ENCODE measurements at regions not wholly inside any gene's neighbourhood (a gene's known extent, or its start where the extent isn't known, plus 50 kb on each side); places are given as distances from the start of the nearest gene placed in this dataset.

DNA sequence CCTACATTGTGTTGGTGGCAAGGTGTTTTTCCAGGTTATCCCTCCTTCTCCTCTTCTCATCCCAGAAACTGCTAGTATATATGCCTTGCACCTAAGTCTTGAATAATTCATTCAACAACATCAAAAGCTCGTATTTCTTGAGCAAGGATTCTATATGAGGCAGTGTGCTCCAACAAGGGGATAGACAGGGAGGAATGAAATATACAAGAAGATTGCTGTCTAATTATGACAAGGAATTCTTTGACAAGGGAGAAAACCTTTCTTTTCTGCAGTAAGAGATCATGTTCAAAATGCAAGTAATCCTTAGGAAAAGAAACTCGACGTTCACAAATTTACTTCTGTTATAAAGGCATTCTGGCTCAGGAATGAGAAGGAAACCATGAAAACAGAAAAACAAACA, 788.6 kb downstream of the TDRD15 start:
- TF ChIP-seq CEBPB (IDR thresholded peaks at IDR 0.05; ENCODE audit: low read depth) (no peak), CTCF (IDR thresholded peaks at IDR 0.05 in 2 of 3, conservative IDR thresholded peaks at IDR 0.05 in 1 of 3; ENCODE audit: borderline replicate concordance in 1 of 3, insufficient read depth in 1 of 3, low read depth in 2 of 3, low read length in 2 of 3) (no peak), POLR2A (IDR thresholded peaks at IDR 0.05; ENCODE audit: borderline replicate concordance, extremely low read depth, insufficient read depth, insufficient read length) (no peak), YY1 (IDR thresholded peaks at IDR 0.05; ENCODE audit: extremely low read depth, insufficient replicate concordance, low read depth, low read length) (no peak), EGR1 (IDR thresholded peaks at IDR 0.05; ENCODE audit: low read depth) (no peak), SP1 (IDR thresholded peaks at IDR 0.05; ENCODE audit: low read depth) (no peak), EZH2 (IDR thresholded peaks at IDR 0.05) (no peak), POLR2AphosphoS5 (IDR thresholded peaks at IDR 0.05; ENCODE audit: low read depth, low read length) (no peak)
